Breast epithelium (tissue), 4 donors: ENCODE measurements at regions not wholly inside any gene's neighbourhood (a gene's known extent, or its start where the extent isn't known, plus 50 kb on each side); places are given as distances from the start of the nearest gene placed in this dataset.

ENCODE experiments used
- DNase-seq, 2 donors: peaks; one replicate each; pipeline ENCODE4 v3.0.0-alpha.2; 2019; ENCODE audit warnings: low spot score in 2 of 2
- H3K27ac ChIP-seq, 2 donors: fragments of 200-600 bp; sonication (generic) in 1 of 2; one replicate each; pipeline ENCODE4 v1.5.1; 2016 to 2019; ENCODE audit warnings: mild to moderate bottlenecking in 1 of 2
- H3K27me3 ChIP-seq, 2 donors: fragments of 200-600 bp; sonication (generic) in 1 of 2; one replicate each; pipeline versions ENCODE4 v1.5.1 to v1.6.0; 2017 to 2019; ENCODE audit warnings: control low read depth in 1 of 2, mild to moderate bottlenecking in 1 of 2
- H3K36me3 ChIP-seq: fragments of 200-600 bp; one replicate; pipeline ENCODE4 v1.5.1; 2019
- H3K4me1 ChIP-seq, 2 donors: fragments of 200-600 bp; sonication (generic); one replicate each; pipeline ENCODE4 v1.5.1; 2016 to 2019; ENCODE audit warnings: control low read depth in 1 of 2
- H3K4me3 ChIP-seq, 3 donors: fragments of 200-600 bp; sonication (generic); 1 replicate in 2 of 3; 2 replicates in 1 of 3; pipeline ENCODE4 v1.5.1; 2016 to 2019; ENCODE audit warnings: mild to moderate bottlenecking in 3 of 3, moderate library complexity in 2 of 3
- H3K9me3 ChIP-seq, 2 donors: fragments of 200-600 bp; sonication (generic) in 1 of 2; one replicate each; pipeline ENCODE4 v1.5.1; 2016 to 2019; ENCODE audit warnings: control low read depth in 1 of 2
- CTCF ChIP-seq, 3 donors: fragments of 450-650 bp; IDR thresholded peaks; one replicate each; pipeline ENCODE4 v1.5.1; 2016 to 2017; ENCODE audit warnings: antibody characterized with exemption in 3 of 3, mild to moderate bottlenecking in 3 of 3, moderate library complexity in 3 of 3
- POLR2A ChIP-seq: fragments of 450-650 bp; IDR thresholded peaks from one replicate; pipeline ENCODE4 v1.6.1; 2016; ENCODE audit warnings: antibody characterized with exemption, mild to moderate bottlenecking, moderate library complexity
- POLR2AphosphoS5 ChIP-seq, 3 donors: sonication (generic); formaldehyde crosslinking; IDR thresholded peaks; one replicate each; pipeline ENCODE4 v1.6.1; 2017; ENCODE audit warnings: antibody characterized with exemption in 3 of 3
- intact Hi-C: fragments of 100-400 bp; cut with DNase I; formaldehyde crosslinking; loops from one replicate; pipeline ENCODE4 v1.15.1; 2023; ENCODE audit warnings: low total_unique reads

GRCh38 chr14:84129007-84129406 lies 1400.9 kb upstream of the FLRT2 start:
- Histone ChIP-seq H3K9me3 (no peaks in the 10 kb centered on the region), H3K36me3 (no peaks in the 10 kb centered on the region), H3K4me3 (no peak overlapping the region), H3K4me1 (no peaks in the 10 kb centered on the region), H3K27ac (no peak overlapping the region), H3K27me3 (no peaks in the 10 kb centered on the region)
- no peak for TF ChIP-seq POLR2AphosphoS5 (IDR thresholded peaks at IDR 0.05)
- TF ChIP-seq POLR2A, result no peak
- TF ChIP-seq CTCF (IDR thresholded peaks at IDR 0.05), result no peak
- intact Hi-C loops, result no loop called here
- DNase-seq, result no peak

- H3K9me3 ChIP-seq, result no peaks in the 10 kb centered on the region
- no peak for TF ChIP-seq POLR2AphosphoS5 (IDR thresholded peaks at IDR 0.05)
- TF ChIP-seq CTCF (IDR thresholded peaks at IDR 0.05), result no peak
- TF ChIP-seq POLR2A, result no peak
- H3K36me3 ChIP-seq, result no peaks in the 10 kb centered on the region
- intact Hi-C loops, result no loop called here
- H3K27ac ChIP-seq, result no peak overlapping the region
- H3K4me3 ChIP-seq, result no peak overlapping the region
- no peaks in the 10 kb centered on the region for H3K4me1 ChIP-seq
- DNase-seq, result no peak
- H3K27me3 ChIP-seq, result no peaks in the 10 kb centered on the region
Measured at GRCh38 chr14:84129941-84130340, 1400.0 kb upstream of the FLRT2 start.

- intact Hi-C loops, result no loop called here
- no peak for DNase-seq
- Histone ChIP-seq H3K27me3 (no peaks in the 10 kb centered on the region), H3K9me3 (no peaks in the 10 kb centered on the region), H3K36me3 (no peaks in the 10 kb centered on the region), H3K27ac (no peak overlapping the region), H3K4me3 (no peak overlapping the region), H3K4me1 (no peaks in the 10 kb centered on the region)
- TF ChIP-seq POLR2A (no peak), POLR2AphosphoS5 (IDR thresholded peaks at IDR 0.05) (no peak), CTCF (IDR thresholded peaks at IDR 0.05) (no peak)
Measured at GRCh38 chr14:84131924-84132323, 1398.0 kb upstream of the FLRT2 start.

GRCh38 chr14:84144166-84144565 lies 1385.8 kb upstream of the FLRT2 start:
- intact Hi-C loops, result no loop called here
- no peak for DNase-seq
- no peaks in the 10 kb centered on the region for H3K36me3 ChIP-seq
- no peaks in the 10 kb centered on the region for H3K27me3 ChIP-seq
- H3K27ac ChIP-seq, result no peak overlapping the region
- H3K4me1 ChIP-seq, result no peaks in the 10 kb centered on the region
- H3K9me3 ChIP-seq, result no peaks in the 10 kb centered on the region
- no peak overlapping the region for H3K4me3 ChIP-seq
- TF ChIP-seq POLR2A (no peak), CTCF (IDR thresholded peaks at IDR 0.05) (no peak), POLR2AphosphoS5 (IDR thresholded peaks at IDR 0.05) (no peak)

GRCh38 chr14:84152452-84152851 lies 1377.5 kb upstream of the FLRT2 start:
- Histone ChIP-seq H3K27me3 (no peaks in the 10 kb centered on the region), H3K27ac (no peak overlapping the region), H3K9me3 (no peaks in the 10 kb centered on the region), H3K36me3 (no peaks in the 10 kb centered on the region), H3K4me1 (no peaks in the 10 kb centered on the region), H3K4me3 (no peak overlapping the region)
- TF ChIP-seq POLR2A (no peak), CTCF (IDR thresholded peaks at IDR 0.05) (no peak), POLR2AphosphoS5 (IDR thresholded peaks at IDR 0.05) (no peak)
- DNase-seq, result no peak
- intact Hi-C loops, result no loop called here
